GM23338 (cell line): ENCODE measurements at regions not wholly inside any gene's neighbourhood (a gene's known extent, or its start where the extent isn't known, plus 50 kb on each side); places are given as distances from the start of the nearest gene placed in this dataset.

Experiments used
- ATAC-seq: fragments of 200-7000 bp; cut with Tn5 transposase; 3 replicates; pipeline ENCODE4 v1.9.1; 2020
- DNase-seq: peaks from one replicate; pipeline ENCODE4 v3.0.0-alpha.2; 2015; ENCODE audit warnings: low spot score
- H2AFZ ChIP-seq: fragments of 200-600 bp; sonication (generic); 2 replicates; pipeline ENCODE4 v1.8.0; 2016; ENCODE audit warnings: antibody characterized with exemption, mild to moderate bottlenecking, moderate library complexity
- H3F3A ChIP-seq: fragments of 200-600 bp; sonication (generic); replicated peaks from 2 replicates; pipeline ENCODE4 v1.8.0; 2017; ENCODE audit warnings: antibody characterized with exemption, mixed run types, low read depth
- H3K27ac ChIP-seq: fragments of 200-600 bp; sonication (generic); 2 replicates; pipeline ENCODE4 v1.6.1; 2016; ENCODE audit warnings: low read depth
- H3K27me3 ChIP-seq: fragments of 200-600 bp; sonication (generic); 2 replicates; pipeline ENCODE4 v1.8.0; 2016; ENCODE audit warnings: mild to moderate bottlenecking, mixed run types, moderate library complexity; ENCODE audit not compliant: insufficient read depth
- H3K36me3 ChIP-seq: fragments of 200-600 bp; sonication (generic); 2 replicates; pipeline ENCODE4 v1.8.0; 2016; ENCODE audit warnings: mild to moderate bottlenecking; ENCODE audit not compliant: insufficient read depth
- H3K4me1 ChIP-seq: fragments of 200-600 bp; sonication (generic); 2 replicates; pipeline ENCODE4 v1.8.0; 2016; ENCODE audit warnings: mild to moderate bottlenecking, moderate library complexity; ENCODE audit not compliant: insufficient read depth
- H3K4me2 ChIP-seq: fragments of 200-600 bp; sonication (generic); 2 replicates; pipeline ENCODE4 v1.7.1; 2017; ENCODE audit warnings: mixed run types
- H3K4me3 ChIP-seq: fragments of 200-600 bp; sonication (generic); 2 replicates; pipeline ENCODE4 v1.6.1; 2016; ENCODE audit warnings: mixed run types
- H3K79me2 ChIP-seq: fragments of 200-600 bp; sonication (generic); replicated peaks from 2 replicates; pipeline ENCODE4 v1.8.0; 2017; ENCODE audit warnings: mild to moderate bottlenecking; ENCODE audit not compliant: insufficient read depth
- H3K9me2 ChIP-seq: fragments of 200-600 bp; sonication (generic); 2 replicates; pipeline ENCODE4 v1.8.0; 2017; ENCODE audit not compliant: insufficient read depth
- H4K20me1 ChIP-seq: fragments of 200-600 bp; sonication (generic); replicated peaks from 2 replicates; pipeline ENCODE4 v1.8.0; 2017; ENCODE audit warnings: mild to moderate bottlenecking; ENCODE audit not compliant: insufficient read depth
- H3K27ac Mint-ChIP-seq: 2 replicates; pipeline ENCODE4 v1.8.0; 2020; ENCODE audit warnings: inconsistent platforms, mild to moderate bottlenecking, moderate library complexity, mixed read lengths
- H3K27me3 Mint-ChIP-seq: 3 replicates; pipeline ENCODE4 v1.8.0; 2022; ENCODE audit warnings: low read depth, mild to moderate bottlenecking, moderate library complexity, mixed read lengths, inconsistent platforms; ENCODE audit not compliant: insufficient read depth, poor library complexity
- H3K36me3 Mint-ChIP-seq: 3 replicates; pipeline ENCODE4 v1.8.0; 2021; ENCODE audit warnings: low read depth, mild to moderate bottlenecking, inconsistent platforms, moderate library complexity, mixed read lengths
- H3K4me1 Mint-ChIP-seq: 3 replicates; pipeline ENCODE4 v1.8.0; 2020; ENCODE audit warnings: mild to moderate bottlenecking, inconsistent platforms, mixed read lengths
- H3K4me3 Mint-ChIP-seq: 3 replicates; pipeline ENCODE4 v1.8.0; 2021; ENCODE audit warnings: moderate library complexity, mild to moderate bottlenecking, inconsistent platforms, mixed read lengths
- H3K9me3 Mint-ChIP-seq: 3 replicates; pipeline ENCODE4 v1.8.0; 2020; ENCODE audit warnings: moderate library complexity, mild to moderate bottlenecking, inconsistent platforms, mixed read lengths
- CREB1 ChIP-seq: fragments of 250-450 bp; sonication (Bioruptor Pico); IDR thresholded peaks from 2 replicates; pipeline ENCODE4 v1.5.0; 2020; ENCODE audit warnings: low read depth, mild to moderate bottlenecking, moderate library complexity
- CTCF ChIP-seq, 2 experiments: fragments of 200-600 bp in 1 of 2; sonication (generic) in 1 of 2; conservative IDR thresholded peaks; 2 replicates each; pipeline versions ENCODE4 v1.5.1 to v1.6.1; 2016 to 2017; ENCODE audit warnings: antibody characterized with exemption in 2 of 2, low read depth in 2 of 2, mild to moderate bottlenecking in 2 of 2, moderate library complexity in 1 of 2
- ETS1 ChIP-seq: IDR thresholded peaks from 2 replicates; pipeline ENCODE4 v1.6.1; 2016; ENCODE audit warnings: antibody characterized with exemption
- EZH2 ChIP-seq: fragments of 200-600 bp; sonication (generic); IDR thresholded peaks from one replicate; pipeline ENCODE4 v1.8.0; 2017; ENCODE audit warnings: antibody characterized with exemption, mild to moderate bottlenecking, low read depth; ENCODE audit not compliant: unreplicated experiment
- EZH2phosphoT487 ChIP-seq: fragments of 200-600 bp; sonication (generic); IDR thresholded peaks from one replicate; pipeline ENCODE4 v1.8.1; 2018; ENCODE audit warnings: antibody characterized with exemption; ENCODE audit not compliant: unreplicated experiment
- JUNB ChIP-seq: IDR thresholded peaks from one replicate; pipeline ENCODE4 v1.6.1; 2016; ENCODE audit warnings: antibody characterized with exemption; ENCODE audit not compliant: unreplicated experiment
- NANOG ChIP-seq: IDR thresholded peaks from 2 replicates; pipeline ENCODE4 v1.6.1; 2016; ENCODE audit warnings: antibody characterized with exemption, borderline replicate concordance
- POLR2AphosphoS5 ChIP-seq: IDR thresholded peaks from 2 replicates; pipeline ENCODE4 v1.6.1; 2016; ENCODE audit warnings: antibody characterized with exemption, low read depth
- STAT1 ChIP-seq: IDR thresholded peaks from one replicate; pipeline ENCODE4 v1.6.1; 2016; ENCODE audit warnings: antibody characterized with exemption; ENCODE audit not compliant: unreplicated experiment
- ZNF114 ChIP-seq: fragments of 250-450 bp; sonication (Bioruptor Pico); IDR thresholded peaks from 2 replicates; pipeline ENCODE4 v1.5.0; 2020; ENCODE audit warnings: mild to moderate bottlenecking, moderate library complexity
- ZNF331 ChIP-seq: fragments of 250-450 bp; sonication (Bioruptor Pico); IDR thresholded peaks from 2 replicates; pipeline ENCODE4 v1.5.0; 2020; ENCODE audit warnings: low read depth, mild to moderate bottlenecking, moderate library complexity
- ZNF462 ChIP-seq: fragments of 250-450 bp; sonication (Bioruptor Pico); IDR thresholded peaks from 2 replicates; pipeline ENCODE4 v1.5.0; 2020; ENCODE audit warnings: mild to moderate bottlenecking, moderate library complexity
- TF ChIP-seq, protein P1 (sequence below): IDR thresholded peaks from one replicate; pipeline ENCODE4 v1.6.1; 2018; ENCODE audit warnings: antibody characterized with exemption; ENCODE audit not compliant: unreplicated experiment

GRCh38 chr11:8337130-8337795 lies 73.6 kb upstream of the LMO1 start:
- TF ChIP-seq, protein P1, sequence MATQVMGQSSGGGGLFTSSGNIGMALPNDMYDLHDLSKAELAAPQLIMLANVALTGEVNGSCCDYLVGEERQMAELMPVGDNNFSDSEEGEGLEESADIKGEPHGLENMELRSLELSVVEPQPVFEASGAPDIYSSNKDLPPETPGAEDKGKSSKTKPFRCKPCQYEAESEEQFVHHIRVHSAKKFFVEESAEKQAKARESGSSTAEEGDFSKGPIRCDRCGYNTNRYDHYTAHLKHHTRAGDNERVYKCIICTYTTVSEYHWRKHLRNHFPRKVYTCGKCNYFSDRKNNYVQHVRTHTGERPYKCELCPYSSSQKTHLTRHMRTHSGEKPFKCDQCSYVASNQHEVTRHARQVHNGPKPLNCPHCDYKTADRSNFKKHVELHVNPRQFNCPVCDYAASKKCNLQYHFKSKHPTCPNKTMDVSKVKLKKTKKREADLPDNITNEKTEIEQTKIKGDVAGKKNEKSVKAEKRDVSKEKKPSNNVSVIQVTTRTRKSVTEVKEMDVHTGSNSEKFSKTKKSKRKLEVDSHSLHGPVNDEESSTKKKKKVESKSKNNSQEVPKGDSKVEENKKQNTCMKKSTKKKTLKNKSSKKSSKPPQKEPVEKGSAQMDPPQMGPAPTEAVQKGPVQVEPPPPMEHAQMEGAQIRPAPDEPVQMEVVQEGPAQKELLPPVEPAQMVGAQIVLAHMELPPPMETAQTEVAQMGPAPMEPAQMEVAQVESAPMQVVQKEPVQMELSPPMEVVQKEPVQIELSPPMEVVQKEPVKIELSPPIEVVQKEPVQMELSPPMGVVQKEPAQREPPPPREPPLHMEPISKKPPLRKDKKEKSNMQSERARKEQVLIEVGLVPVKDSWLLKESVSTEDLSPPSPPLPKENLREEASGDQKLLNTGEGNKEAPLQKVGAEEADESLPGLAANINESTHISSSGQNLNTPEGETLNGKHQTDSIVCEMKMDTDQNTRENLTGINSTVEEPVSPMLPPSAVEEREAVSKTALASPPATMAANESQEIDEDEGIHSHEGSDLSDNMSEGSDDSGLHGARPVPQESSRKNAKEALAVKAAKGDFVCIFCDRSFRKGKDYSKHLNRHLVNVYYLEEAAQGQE = no peak
- TF ChIP-seq ETS1 (no peak), EZH2 (no peak), ZNF114 (no peak), POLR2AphosphoS5 (no peak), JUNB (no peak), ZNF462 (CRISPR knock-in tag) (no peak), CREB1 (CRISPR knock-in tag) (no peak), STAT1 (no peak), NANOG (no peak), EZH2phosphoT487 (no peak), CTCF (conservative IDR thresholded peaks at IDR 0.05; ENCODE audit: low read depth in 2 of 2) (no peak), ZNF331 (no peak)
- DNase-seq (no peak), ATAC-seq (no peak)
- Mint-ChIP-seq H3K36me3 (no peaks in the 10 kb centered on the region), H3K9me3 (no peaks in the 10 kb centered on the region; the same call in 2 of the 3 replicates), H3K4me3 (no peak overlapping the region), H3K27me3 (peaks cover 14% of the 10 kb centered on the region), H3K27ac (no peak overlapping the region), H3K4me1 (peaks cover 31% of the 10 kb centered on the region)
- H3K36me3 ChIP-seq = no peaks in the 10 kb centered on the region
- peaks cover 4% of the 10 kb centered on the region; the same call in 1 of the 2 replicates for H3K4me1 ChIP-seq
- no peaks in the 10 kb centered on the region for H3K9me2 ChIP-seq
- H2AFZ ChIP-seq = peak overlapping the region; percentile 47; the same call in 1 of the 2 replicates
- no peaks in the 10 kb centered on the region for H3K79me2 ChIP-seq
- H4K20me1 ChIP-seq = no peaks in the 10 kb centered on the region
- no peak overlapping the region for H3K4me2 ChIP-seq
- H3K4me3 ChIP-seq = no peak overlapping the region
- H3K27ac ChIP-seq = no peak overlapping the region
- H3K27me3 ChIP-seq = no peaks in the 10 kb centered on the region
- H3F3A ChIP-seq = no peaks in the 10 kb centered on the region
